Transverse colon (tissue), 4 donors: ENCODE measurements at regions not wholly inside any gene's neighbourhood (a gene's known extent, or its start where the extent isn't known, plus 50 kb on each side); places are given as distances from the start of the nearest gene placed in this dataset.

Source experiments
- CTCF ChIP-seq, 5 experiments: fragments of 200-600 bp in 3 of 5; fragments of 450-650 bp in 2 of 5; sonication (generic) in 3 of 5; IDR thresholded peaks; 1 replicate in 2 of 5; 2 replicates in 3 of 5; pipeline ENCODE4 v1.5.1; 2016 to 2017; ENCODE audit warnings: antibody characterized with exemption in 5 of 5, inconsistent platforms in 3 of 5, mild to moderate bottlenecking in 2 of 5, moderate library complexity in 1 of 5
- POLR2A ChIP-seq: fragments of 450-650 bp; IDR thresholded peaks from one replicate; pipeline ENCODE4 v1.6.1; 2016; ENCODE audit warnings: antibody characterized with exemption, mild to moderate bottlenecking, moderate library complexity
- POLR2AphosphoS5 ChIP-seq, 3 donors: sonication (generic); formaldehyde crosslinking; IDR thresholded peaks; one replicate each; pipeline ENCODE4 v1.6.1; 2016; ENCODE audit warnings: antibody characterized with exemption in 3 of 3

GRCh38 chr5:101643794-101644193, 652.3 kb downstream of the SLCO4C1 start:
- TF ChIP-seq POLR2A: no peak
- TF ChIP-seq CTCF (IDR thresholded peaks at IDR 0.05): no peak
- TF ChIP-seq POLR2AphosphoS5 (IDR thresholded peaks at IDR 0.05): no peak
